ENCODE measurements at regions not wholly inside any gene's neighbourhood (a gene's known extent, or its start where the extent isn't known, plus 50 kb on each side); places are given as distances from the start of the nearest gene placed in this dataset.

- DNase-seq (ENCODE audit: low read depth): no peak
Observed at GRCh38 chr2:14567561-14567960, 65.0 kb upstream of the LRATD1 start.

- DNase-seq (ENCODE audit: low read depth): no peak
Observed at GRCh38 chr2:14569294-14569693, 63.2 kb upstream of the LRATD1 start.

- DNase-seq (ENCODE audit: low read depth): no peak
Observed at GRCh38 chr2:14572633-14573032, 59.9 kb upstream of the LRATD1 start.

- DNase-seq (ENCODE audit: low read depth): no peak
Observed at GRCh38 chr2:14577843-14578242, 54.7 kb upstream of the LRATD1 start.

All from Daoy (cell line).